Testis (tissue), 2 donors: ENCODE measurements at regions not wholly inside any gene's neighbourhood (a gene's known extent, or its start where the extent isn't known, plus 50 kb on each side); places are given as distances from the start of the nearest gene placed in this dataset.

ENCODE experiments used
- POLR2A ChIP-seq: fragments of 450-650 bp; IDR thresholded peaks from one replicate; pipeline ENCODE4 v1.6.1; 2017; ENCODE audit warnings: antibody characterized with exemption, mild to moderate bottlenecking, moderate library complexity
- TF ChIP-seq, protein P1 (sequence below), 3 experiments: fragments of 450-650 bp in 2 of 3; fragments of 200-600 bp in 1 of 3; sonication (generic) in 1 of 3; IDR thresholded peaks; one replicate each; pipeline ENCODE4 v1.5.1; 2016 to 2019; ENCODE audit warnings: antibody characterized with exemption in 3 of 3, mild to moderate bottlenecking in 2 of 3, moderate library complexity in 1 of 3

DNA sequence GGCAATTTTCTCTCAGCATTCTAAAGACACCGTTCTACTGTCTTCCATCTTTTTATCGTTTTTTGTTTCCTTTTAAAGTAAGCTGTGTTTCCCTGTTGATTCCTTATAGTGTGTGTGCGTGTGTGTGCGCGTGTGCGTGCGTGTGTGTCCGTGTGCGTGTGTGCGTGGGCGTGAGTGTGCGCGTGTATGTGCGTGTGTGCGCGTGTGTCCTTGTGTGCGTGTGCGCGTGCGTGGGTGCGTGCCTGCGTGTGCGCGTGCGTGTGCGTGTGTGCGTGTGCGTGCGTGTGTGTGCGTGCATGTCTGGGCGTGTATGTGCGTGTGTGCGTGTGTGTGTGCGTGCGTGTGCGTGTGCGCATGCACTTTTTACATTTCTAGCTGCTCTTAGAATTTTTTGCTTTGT lies 1033.7 kb downstream of the BRD1 start:
- TF ChIP-seq, protein P1, sequence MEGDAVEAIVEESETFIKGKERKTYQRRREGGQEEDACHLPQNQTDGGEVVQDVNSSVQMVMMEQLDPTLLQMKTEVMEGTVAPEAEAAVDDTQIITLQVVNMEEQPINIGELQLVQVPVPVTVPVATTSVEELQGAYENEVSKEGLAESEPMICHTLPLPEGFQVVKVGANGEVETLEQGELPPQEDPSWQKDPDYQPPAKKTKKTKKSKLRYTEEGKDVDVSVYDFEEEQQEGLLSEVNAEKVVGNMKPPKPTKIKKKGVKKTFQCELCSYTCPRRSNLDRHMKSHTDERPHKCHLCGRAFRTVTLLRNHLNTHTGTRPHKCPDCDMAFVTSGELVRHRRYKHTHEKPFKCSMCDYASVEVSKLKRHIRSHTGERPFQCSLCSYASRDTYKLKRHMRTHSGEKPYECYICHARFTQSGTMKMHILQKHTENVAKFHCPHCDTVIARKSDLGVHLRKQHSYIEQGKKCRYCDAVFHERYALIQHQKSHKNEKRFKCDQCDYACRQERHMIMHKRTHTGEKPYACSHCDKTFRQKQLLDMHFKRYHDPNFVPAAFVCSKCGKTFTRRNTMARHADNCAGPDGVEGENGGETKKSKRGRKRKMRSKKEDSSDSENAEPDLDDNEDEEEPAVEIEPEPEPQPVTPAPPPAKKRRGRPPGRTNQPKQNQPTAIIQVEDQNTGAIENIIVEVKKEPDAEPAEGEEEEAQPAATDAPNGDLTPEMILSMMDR (IDR thresholded peaks at IDR 0.05): no peak
- no peak for TF ChIP-seq POLR2A
